ENCODE measurements at regions not wholly inside any gene's neighbourhood (a gene's known extent, or its start where the extent isn't known, plus 50 kb on each side); places are given as distances from the start of the nearest gene placed in this dataset.
"Not testable (repeated sequence)": the region's sequence is repeated elsewhere in the genome, so short reads cannot be mapped to it uniquely, and the experiment has no call there.

GRCh38 chr10:21364196-21365114, 161.0 kb downstream of the SKIDA1 start:
- no peak for DNase-seq (ENCODE audit: low spot score)

- no peak for DNase-seq (ENCODE audit: low spot score)
Observed at GRCh38 chr10:21363731-21364104, 161.8 kb downstream of the SKIDA1 start.

- no peak for DNase-seq (ENCODE audit: low spot score)
Observed at GRCh38 chr10:21363092-21363730, 162.3 kb downstream of the SKIDA1 start.

- no peak for DNase-seq (ENCODE audit: low spot score)
Observed at GRCh38 chr10:21359202-21359601, 166.3 kb downstream of the SKIDA1 start.

GRCh38 chr10:21355591-21356011, 169.9 kb downstream of the SKIDA1 start:
- DNase-seq (ENCODE audit: low spot score): no peak

GRCh38 chr10:21352886-21353285, 172.6 kb downstream of the SKIDA1 start:
- DNase-seq (ENCODE audit: low spot score): no peak

GRCh38 chr10:21351594-21351993, 173.9 kb downstream of the SKIDA1 start:
- not testable (repeated sequence) for DNase-seq (ENCODE audit: low spot score)

GRCh38 chr10:21349912-21350286, 175.6 kb downstream of the SKIDA1 start:
- DNase-seq (ENCODE audit: low spot score): no peak

GRCh38 chr10:21347785-21348170, 177.7 kb downstream of the SKIDA1 start:
- no peak for DNase-seq (ENCODE audit: low spot score)

- no peak for DNase-seq (ENCODE audit: low spot score)
Observed at GRCh38 chr10:21347043-21347784, 178.3 kb downstream of the SKIDA1 start.

GRCh38 chr10:21343087-21343486, 182.4 kb downstream of the SKIDA1 start:
- DNase-seq (ENCODE audit: low spot score): no peak

GRCh38 chr10:21342499-21342898, 183.0 kb downstream of the SKIDA1 start:
- not testable (repeated sequence) for DNase-seq (ENCODE audit: low spot score)

GRCh38 chr10:21340331-21340730, 185.2 kb downstream of the SKIDA1 start:
- DNase-seq (ENCODE audit: low spot score): no peak

- DNase-seq (ENCODE audit: low spot score): no peak
Observed at GRCh38 chr10:21337171-21337792, 188.2 kb downstream of the SKIDA1 start.

- no peak for DNase-seq (ENCODE audit: low spot score)
Observed at GRCh38 chr10:21336476-21337170, 188.9 kb downstream of the SKIDA1 start.

- no peak for DNase-seq (ENCODE audit: low spot score)
Observed at GRCh38 chr10:21334891-21335696, 190.4 kb downstream of the SKIDA1 start.

- no peak for DNase-seq (ENCODE audit: low spot score)
Observed at GRCh38 chr10:21330628-21331020, 194.9 kb downstream of the SKIDA1 start.

GRCh38 chr10:21329995-21330627, 195.4 kb downstream of the SKIDA1 start:
- DNase-seq (ENCODE audit: low spot score): no peak

GRCh38 chr10:21327289-21327993, 198.0 kb downstream of the SKIDA1 start:
- DNase-seq (ENCODE audit: low spot score): no peak
